PC-9 (cell line): ENCODE measurements at regions not wholly inside any gene's neighbourhood (a gene's known extent, or its start where the extent isn't known, plus 50 kb on each side); places are given as distances from the start of the nearest gene placed in this dataset.
A peak's percentile ranks its signal among the peaks of the same experiment; 100 is the strongest.

ENCODE experiments used
- BruUV-seq: library from RNA; stranded (reverse); fragments of 400-500 nt; replicated peaks from 2 replicates; lab custom pipeline; 2021; lab: Mats Ljungman, UMichigan
- CTCF ChIA-PET: fragments of 300-600 bp; sonication (Branson Sonifier 250); formaldehyde crosslinking; loops from one replicate; lab custom pipeline; 2022; ENCODE audit warnings: antibody characterized with exemption; lab: Charles Lee
- POLR2A ChIA-PET: fragments of 300-600 bp; sonication (Branson Sonifier 250); formaldehyde crosslinking; loops from one replicate; lab custom pipeline; 2022; ENCODE audit warnings: antibody characterized with exemption; ENCODE audit not compliant: unreplicated experiment; lab: Charles Lee
- DNase-seq, 2 experiments: peaks; one replicate each; pipeline versions ENCODE4 v3.0.0 to v3.0.0-alpha.2; 2015 to 2022; ENCODE audit warnings: mixed read lengths in 1 of 2
- H2AFZ ChIP-seq: fragments of 200-600 bp; sonication (generic); 2 replicates; pipeline ENCODE4 v1.8.1; 2017; ENCODE audit warnings: antibody characterized with exemption
- H3F3A ChIP-seq: fragments of 200-600 bp; sonication (generic); 2 replicates; pipeline ENCODE4 v1.8.1; 2017; ENCODE audit warnings: antibody characterized with exemption, mild to moderate bottlenecking, low read depth; ENCODE audit not compliant: insufficient read depth
- H3K27ac ChIP-seq: fragments of 200-600 bp; sonication (generic); 2 replicates; pipeline ENCODE4 v1.6.1; 2016; ENCODE audit warnings: mixed run types
- H3K27me3 ChIP-seq: fragments of 200-600 bp; sonication (generic); 2 replicates; pipeline ENCODE4 v1.6.1; 2016; ENCODE audit warnings: low read depth, mixed run types; ENCODE audit not compliant: insufficient read depth
- H3K36me3 ChIP-seq: fragments of 200-600 bp; sonication (generic); 2 replicates; pipeline ENCODE4 v1.6.1; 2016; ENCODE audit warnings: low read depth, mixed run types
- H3K4me1 ChIP-seq: fragments of 200-600 bp; sonication (generic); replicated peaks from 2 replicates; pipeline ENCODE4 v1.6.1; 2016; ENCODE audit warnings: mixed run types; ENCODE audit not compliant: insufficient read depth
- H3K4me2 ChIP-seq: fragments of 200-600 bp; sonication (generic); 2 replicates; pipeline ENCODE4 v1.6.1; 2017; ENCODE audit warnings: mixed run types
- H3K4me3 ChIP-seq: fragments of 200-600 bp; sonication (generic); 2 replicates; pipeline ENCODE4 v1.6.1; 2016; ENCODE audit warnings: mixed run types
- H3K79me2 ChIP-seq: fragments of 200-600 bp; sonication (generic); 2 replicates; pipeline ENCODE4 v1.6.1; 2017; ENCODE audit warnings: low read depth, mixed run types
- H3K9me2 ChIP-seq: fragments of 200-600 bp; sonication (generic); 2 replicates; pipeline ENCODE4 v1.8.1; 2017; ENCODE audit warnings: mild to moderate bottlenecking; ENCODE audit not compliant: insufficient read depth
- H3K9me3 ChIP-seq: fragments of 200-600 bp; sonication (generic); 2 replicates; pipeline ENCODE4 v1.8.1; 2016; ENCODE audit warnings: low read depth; ENCODE audit not compliant: insufficient read depth
- H4K20me1 ChIP-seq: fragments of 200-600 bp; sonication (generic); 2 replicates; pipeline ENCODE4 v1.8.1; 2017; ENCODE audit not compliant: insufficient read depth
- EZH2 ChIP-seq: fragments of 200-600 bp; sonication (generic); IDR thresholded peaks from 2 replicates; pipeline ENCODE4 v1.8.0; 2017; ENCODE audit warnings: antibody characterized with exemption, low read depth
- intact Hi-C: fragments of 100-400 bp; cut with micrococcal nuclease; formaldehyde crosslinking; loops from one replicate; pipeline ENCODE4 v1.10.0; 2022; ENCODE audit not compliant: unreplicated experiment
- TF ChIP-seq, protein P1 (sequence below): fragments of 200-600 bp; sonication (generic); conservative IDR thresholded peaks from 2 replicates; pipeline ENCODE4 v1.6.1; 2017; ENCODE audit warnings: mixed run types, antibody characterized with exemption, mild to moderate bottlenecking, moderate library complexity

DNA sequence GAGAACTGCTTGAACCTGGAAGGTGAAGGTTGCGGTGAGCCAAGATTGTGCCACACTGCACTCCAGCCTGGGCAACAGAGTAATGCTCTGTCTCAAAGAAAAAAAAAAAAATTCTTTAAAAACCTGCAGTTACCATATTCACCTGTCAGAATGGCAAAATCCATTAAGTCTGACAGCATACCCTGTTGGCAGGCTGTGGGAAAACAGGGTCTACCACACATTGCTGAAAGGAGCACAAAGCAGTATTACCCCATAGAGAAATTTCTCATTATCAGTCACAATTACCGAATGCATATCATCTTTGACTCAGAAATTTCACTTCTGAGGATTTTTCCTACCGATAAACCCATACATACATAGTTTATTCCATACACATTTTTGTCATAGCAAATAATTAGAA lies 264.1 kb upstream of the SLCO3A1 start:
- no peak for DNase-seq
- BruUV-seq, result no TSS peak
- no peaks in the 10 kb centered on the region for H3F3A ChIP-seq
- H3K4me2 ChIP-seq, result no peak overlapping the region
- peaks cover 12% of the 10 kb centered on the region for H3K4me1 ChIP-seq
- no peaks in the 10 kb centered on the region for H3K27me3 ChIP-seq
- no peaks in the 10 kb centered on the region; the same call in 1 of the 2 replicates for H4K20me1 ChIP-seq
- no peaks in the 10 kb centered on the region for H3K79me2 ChIP-seq
- no peak overlapping the region for H3K27ac ChIP-seq
- H2AFZ ChIP-seq, result no peak overlapping the region
- POLR2A ChIA-PET, result no interaction called here
- H3K9me3 ChIP-seq, result no peaks in the 10 kb centered on the region
- no peaks in the 10 kb centered on the region for H3K9me2 ChIP-seq
- CTCF ChIA-PET, result no interaction called here
- no peak overlapping the region for H3K4me3 ChIP-seq
- no peaks in the 10 kb centered on the region for H3K36me3 ChIP-seq
- intact Hi-C loops, result no loop called here
- no peak for TF ChIP-seq EZH2
- TF ChIP-seq, protein P1, sequence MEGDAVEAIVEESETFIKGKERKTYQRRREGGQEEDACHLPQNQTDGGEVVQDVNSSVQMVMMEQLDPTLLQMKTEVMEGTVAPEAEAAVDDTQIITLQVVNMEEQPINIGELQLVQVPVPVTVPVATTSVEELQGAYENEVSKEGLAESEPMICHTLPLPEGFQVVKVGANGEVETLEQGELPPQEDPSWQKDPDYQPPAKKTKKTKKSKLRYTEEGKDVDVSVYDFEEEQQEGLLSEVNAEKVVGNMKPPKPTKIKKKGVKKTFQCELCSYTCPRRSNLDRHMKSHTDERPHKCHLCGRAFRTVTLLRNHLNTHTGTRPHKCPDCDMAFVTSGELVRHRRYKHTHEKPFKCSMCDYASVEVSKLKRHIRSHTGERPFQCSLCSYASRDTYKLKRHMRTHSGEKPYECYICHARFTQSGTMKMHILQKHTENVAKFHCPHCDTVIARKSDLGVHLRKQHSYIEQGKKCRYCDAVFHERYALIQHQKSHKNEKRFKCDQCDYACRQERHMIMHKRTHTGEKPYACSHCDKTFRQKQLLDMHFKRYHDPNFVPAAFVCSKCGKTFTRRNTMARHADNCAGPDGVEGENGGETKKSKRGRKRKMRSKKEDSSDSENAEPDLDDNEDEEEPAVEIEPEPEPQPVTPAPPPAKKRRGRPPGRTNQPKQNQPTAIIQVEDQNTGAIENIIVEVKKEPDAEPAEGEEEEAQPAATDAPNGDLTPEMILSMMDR, result peak; percentile 28; the same call in 1 of the 2 replicates

DNA sequence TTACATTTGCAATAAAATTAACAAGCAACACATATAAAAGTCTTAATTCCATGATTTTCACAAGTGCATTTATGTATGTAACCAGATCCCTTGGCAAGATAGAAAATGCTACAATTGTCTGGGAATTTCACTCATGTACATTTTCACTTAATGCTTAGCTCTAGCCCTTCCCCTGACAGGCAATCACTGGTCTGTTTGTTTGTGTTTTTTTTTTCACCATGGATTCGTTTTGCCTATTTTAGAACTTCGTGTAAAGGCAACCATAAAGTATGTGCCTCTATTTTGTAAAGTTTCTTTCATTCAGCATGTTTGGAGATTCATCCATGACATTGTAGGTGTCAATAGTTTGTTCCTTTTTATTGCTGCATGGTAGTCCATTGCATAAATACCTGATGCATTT lies 260.9 kb upstream of the SLCO3A1 start:
- CTCF ChIA-PET, result no interaction called here
- no peak overlapping the region for H2AFZ ChIP-seq
- H3K27me3 ChIP-seq, result no peaks in the 10 kb centered on the region
- H3K9me2 ChIP-seq, result no peaks in the 10 kb centered on the region
- H3K4me2 ChIP-seq, result no peak overlapping the region
- DNase-seq, result no peak
- no peaks in the 10 kb centered on the region for H3K9me3 ChIP-seq
- H3K4me1 ChIP-seq, result peaks cover 12% of the 10 kb centered on the region
- no peaks in the 10 kb centered on the region for H3K79me2 ChIP-seq
- H3K36me3 ChIP-seq, result no peaks in the 10 kb centered on the region
- H3F3A ChIP-seq, result no peaks in the 10 kb centered on the region
- H3K27ac ChIP-seq, result peak overlapping the region; percentile 49
- TF ChIP-seq, protein P1, result no peak
- TF ChIP-seq EZH2, result no peak
- intact Hi-C loops, result loop anchor here (10.0 kb wide), 1 partner anchor 288 kb away; no protein-coding TSS in a partner anchor
- H4K20me1 ChIP-seq, result no peaks in the 10 kb centered on the region; the same call in 1 of the 2 replicates
- BruUV-seq, result no TSS peak
- POLR2A ChIA-PET, result no interaction called here
- H3K4me3 ChIP-seq, result no peak overlapping the region

DNA sequence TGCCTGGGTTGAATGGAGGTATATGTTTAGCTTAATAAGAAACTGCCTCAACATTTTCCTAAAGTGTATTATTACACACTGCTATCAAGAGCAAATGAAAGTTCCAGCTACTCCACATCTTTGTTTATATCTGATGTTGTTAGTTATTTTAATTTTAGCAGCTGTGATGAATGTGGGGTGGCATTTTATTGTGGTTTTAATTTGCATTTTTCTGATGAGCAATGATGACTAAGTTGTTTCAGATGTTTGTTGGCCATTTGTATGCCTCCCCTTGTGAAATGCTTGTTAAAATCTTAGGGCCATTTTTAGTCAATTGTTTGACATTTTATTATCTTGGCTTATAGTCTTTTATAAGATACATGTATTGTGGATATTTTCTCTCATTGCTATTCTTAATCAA lies 260.4 kb upstream of the SLCO3A1 start:
- Histone ChIP-seq H3K27me3 (no peaks in the 10 kb centered on the region), H3K9me3 (no peaks in the 10 kb centered on the region), H3K79me2 (no peaks in the 10 kb centered on the region), H3K9me2 (no peaks in the 10 kb centered on the region), H3K4me1 (peaks cover 12% of the 10 kb centered on the region), H3K4me2 (no peak overlapping the region), H3K36me3 (no peaks in the 10 kb centered on the region), H3K27ac (peak overlapping the region; percentile 49), H3F3A (no peaks in the 10 kb centered on the region), H4K20me1 (no peaks in the 10 kb centered on the region; the same call in 1 of the 2 replicates), H3K4me3 (no peak overlapping the region), H2AFZ (no peak overlapping the region)
- BruUV-seq, result no TSS peak
- ChIA-PET POLR2A (no interaction called here), CTCF (no interaction called here)
- no peak for DNase-seq
- TF ChIP-seq EZH2, result no peak
- TF ChIP-seq, protein P1, result no peak
- intact Hi-C loops, result loop anchor here (10.0 kb wide), 1 partner anchor 288 kb away; no protein-coding TSS in a partner anchor
